ENCODE measurements at regions not wholly inside any gene's neighbourhood (a gene's known extent, or its start where the extent isn't known, plus 50 kb on each side); places are given as distances from the start of the nearest gene placed in this dataset.
A peak's percentile ranks its signal among the peaks of the same experiment; 100 is the strongest.
"Not testable (repeated sequence)": the region's sequence is repeated elsewhere in the genome, so short reads cannot be mapped to it uniquely, and the experiment has no call there.

GRCh38 chr17:63258785-63259184, 187.3 kb downstream of the CYB561 start:
- DNase-seq (ENCODE audit: low spot score): no peak

GRCh38 chr17:63262751-63263476, 183.2 kb downstream of the CYB561 start:
- DNase-seq (ENCODE audit: low spot score): no peak

- no peak for DNase-seq (ENCODE audit: low spot score)
Measured at GRCh38 chr17:63265526-63265925, 180.6 kb downstream of the CYB561 start.

- DNase-seq (ENCODE audit: low spot score): no peak
Measured at GRCh38 chr17:63267846-63268245, 178.3 kb downstream of the CYB561 start.

- no peak for DNase-seq (ENCODE audit: low spot score)
Measured at GRCh38 chr17:63268827-63269226, 177.3 kb downstream of the CYB561 start.

- no peak for DNase-seq (ENCODE audit: low spot score)
Measured at GRCh38 chr17:63270610-63271009, 175.5 kb downstream of the CYB561 start.

GRCh38 chr17:63274146-63274545, 172.0 kb downstream of the CYB561 start:
- no peak for DNase-seq (ENCODE audit: low spot score)

- peak; percentile 99 for DNase-seq (ENCODE audit: low spot score)
Measured at GRCh38 chr17:63275318-63275970, 170.7 kb downstream of the CYB561 start.

- DNase-seq (ENCODE audit: low spot score): no peak
Measured at GRCh38 chr17:63275971-63276745, 169.9 kb downstream of the CYB561 start.

GRCh38 chr17:63276821-63277220, 169.3 kb downstream of the CYB561 start:
- no peak for DNase-seq (ENCODE audit: low spot score)

GRCh38 chr17:63277629-63278028, 168.5 kb downstream of the CYB561 start:
- DNase-seq (ENCODE audit: low spot score): no peak

GRCh38 chr17:63278728-63279442, 167.2 kb downstream of the CYB561 start:
- no peak for DNase-seq (ENCODE audit: low spot score)

- DNase-seq (ENCODE audit: low spot score): peak; percentile 47
Measured at GRCh38 chr17:63279498-63280230, 166.4 kb downstream of the CYB561 start.

GRCh38 chr17:63282455-63282854, 163.7 kb downstream of the CYB561 start:
- no peak for DNase-seq (ENCODE audit: low spot score)

- DNase-seq (ENCODE audit: low spot score): no peak
Measured at GRCh38 chr17:63285551-63285950, 160.6 kb downstream of the CYB561 start.

- no peak for DNase-seq (ENCODE audit: low spot score)
Measured at GRCh38 chr17:63286254-63286653, 159.9 kb downstream of the CYB561 start.

GRCh38 chr17:63287006-63287405, 159.1 kb downstream of the CYB561 start:
- not testable (repeated sequence) for DNase-seq (ENCODE audit: low spot score)

GRCh38 chr17:63289931-63290330, 156.2 kb downstream of the CYB561 start:
- no peak for DNase-seq (ENCODE audit: low spot score)

- no peak for DNase-seq (ENCODE audit: low spot score)
Measured at GRCh38 chr17:63290351-63290750, 155.8 kb downstream of the CYB561 start.

GRCh38 chr17:63290784-63291183, 155.3 kb downstream of the CYB561 start:
- DNase-seq (ENCODE audit: low spot score): no peak

- DNase-seq (ENCODE audit: low spot score): no peak
Measured at GRCh38 chr17:63291258-63291657, 154.8 kb downstream of the CYB561 start.

- no peak for DNase-seq (ENCODE audit: low spot score)
Measured at GRCh38 chr17:63292421-63292820, 153.7 kb downstream of the CYB561 start.
